ENCODE measurements at regions not wholly inside any gene's neighbourhood (a gene's known extent, or its start where the extent isn't known, plus 50 kb on each side); places are given as distances from the start of the nearest gene placed in this dataset.

DNA sequence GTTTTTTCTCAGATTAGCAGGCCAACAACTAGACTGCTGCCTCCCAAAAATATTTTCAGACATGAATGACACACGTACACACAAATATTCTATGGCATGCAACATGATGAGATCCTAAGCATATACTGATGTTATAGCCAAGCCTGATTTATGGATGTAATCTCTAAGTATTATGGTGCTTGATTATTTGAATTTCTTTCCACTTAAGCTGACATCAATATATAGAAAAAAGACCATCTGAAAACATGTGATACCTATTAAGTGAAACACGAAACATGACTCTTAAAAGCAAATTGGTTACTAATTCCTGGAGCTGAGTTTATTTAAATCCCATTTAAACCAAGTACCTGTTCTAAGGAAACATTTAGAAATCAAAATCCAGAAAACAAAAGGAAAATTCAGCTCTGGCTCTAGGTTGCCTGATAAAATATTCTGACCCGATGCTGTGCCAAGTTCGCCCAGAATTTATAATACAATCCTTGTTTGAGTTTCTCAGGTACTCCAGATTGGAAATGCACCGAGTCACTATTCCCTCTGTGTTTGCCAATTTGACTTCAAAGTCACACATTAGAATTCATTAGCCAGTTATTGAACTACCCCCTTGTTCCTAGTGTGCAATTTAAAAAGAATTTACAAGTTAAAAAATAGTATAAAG is 548.6 kb downstream of the CSNK1G3 start:
- TF ChIP-seq, protein P1, sequence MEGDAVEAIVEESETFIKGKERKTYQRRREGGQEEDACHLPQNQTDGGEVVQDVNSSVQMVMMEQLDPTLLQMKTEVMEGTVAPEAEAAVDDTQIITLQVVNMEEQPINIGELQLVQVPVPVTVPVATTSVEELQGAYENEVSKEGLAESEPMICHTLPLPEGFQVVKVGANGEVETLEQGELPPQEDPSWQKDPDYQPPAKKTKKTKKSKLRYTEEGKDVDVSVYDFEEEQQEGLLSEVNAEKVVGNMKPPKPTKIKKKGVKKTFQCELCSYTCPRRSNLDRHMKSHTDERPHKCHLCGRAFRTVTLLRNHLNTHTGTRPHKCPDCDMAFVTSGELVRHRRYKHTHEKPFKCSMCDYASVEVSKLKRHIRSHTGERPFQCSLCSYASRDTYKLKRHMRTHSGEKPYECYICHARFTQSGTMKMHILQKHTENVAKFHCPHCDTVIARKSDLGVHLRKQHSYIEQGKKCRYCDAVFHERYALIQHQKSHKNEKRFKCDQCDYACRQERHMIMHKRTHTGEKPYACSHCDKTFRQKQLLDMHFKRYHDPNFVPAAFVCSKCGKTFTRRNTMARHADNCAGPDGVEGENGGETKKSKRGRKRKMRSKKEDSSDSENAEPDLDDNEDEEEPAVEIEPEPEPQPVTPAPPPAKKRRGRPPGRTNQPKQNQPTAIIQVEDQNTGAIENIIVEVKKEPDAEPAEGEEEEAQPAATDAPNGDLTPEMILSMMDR (IDR thresholded peaks at IDR 0.05; ENCODE audit: low read depth, low read length) = no peak
- H3K4me3 ChIP-seq (ENCODE audit: low read depth, low read length) = no peak overlapping the region

DNA sequence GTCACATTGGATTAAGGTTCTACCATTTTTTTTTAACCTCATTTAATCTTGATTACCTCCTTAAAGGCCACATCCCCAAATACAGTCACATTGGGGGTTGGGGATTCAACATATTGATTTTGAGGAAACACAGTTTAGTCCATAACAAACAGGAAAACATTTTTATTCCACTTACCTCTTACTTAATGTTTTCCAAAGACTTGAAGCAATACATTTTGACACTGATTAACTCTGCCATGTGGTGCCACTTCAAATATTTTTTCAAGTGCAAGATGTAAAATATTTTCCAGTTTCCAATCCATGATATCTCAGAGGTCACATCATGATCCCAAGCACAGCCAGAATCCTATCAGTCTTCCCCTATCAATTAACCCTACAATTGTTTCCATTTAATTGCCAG is 548.0 kb downstream of the CSNK1G3 start:
- H3K4me3 ChIP-seq (ENCODE audit: low read depth, low read length) = no peak overlapping the region
- TF ChIP-seq, protein P1 (IDR thresholded peaks at IDR 0.05; ENCODE audit: low read depth, low read length) = no peak

DNA sequence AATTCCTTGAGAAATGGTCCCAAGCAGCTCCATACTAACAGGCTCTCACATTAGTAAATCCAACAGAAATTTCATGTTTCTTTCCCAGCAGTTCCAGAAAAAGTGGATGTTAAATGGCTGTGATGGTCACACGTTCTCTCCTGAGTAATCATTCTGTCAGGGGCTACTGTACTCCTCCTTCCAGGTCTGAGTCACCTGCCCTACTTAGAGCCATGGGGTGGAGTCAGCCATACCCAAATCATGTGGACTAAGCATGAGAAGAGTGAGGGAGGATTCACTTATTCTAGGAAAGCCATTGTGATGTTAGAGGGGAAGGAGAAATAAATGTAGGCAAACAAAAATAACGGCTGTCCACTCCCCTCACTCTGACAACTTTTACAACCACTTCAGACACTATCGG is 547.2 kb downstream of the CSNK1G3 start:
- TF ChIP-seq, protein P1 (IDR thresholded peaks at IDR 0.05; ENCODE audit: low read depth, low read length) = no peak
- no peak overlapping the region for H3K4me3 ChIP-seq (ENCODE audit: low read depth, low read length)

DNA sequence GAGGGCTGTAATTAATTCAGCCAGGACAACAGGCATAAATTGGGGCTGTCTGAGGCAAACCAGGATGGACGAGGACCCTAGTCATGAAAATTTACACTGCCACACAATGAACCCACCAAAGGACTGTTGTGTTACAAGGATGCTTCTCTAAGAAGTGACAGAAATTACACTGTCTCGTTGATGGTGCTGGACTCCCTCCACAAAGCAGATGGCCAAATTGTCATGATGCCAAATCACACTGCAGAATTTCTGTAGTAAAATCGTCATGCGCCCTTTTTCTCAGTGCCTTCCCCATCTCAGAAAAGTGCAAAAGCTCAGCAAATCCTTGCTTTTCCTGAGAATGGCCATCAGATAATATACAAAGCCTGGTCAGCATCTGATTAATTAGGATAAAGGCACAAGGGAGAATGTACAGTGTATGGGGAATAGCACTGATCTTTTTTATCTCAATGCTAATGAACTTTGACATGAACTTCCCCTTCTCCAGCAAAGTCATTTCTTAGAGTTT is 545.8 kb downstream of the CSNK1G3 start:
- TF ChIP-seq, protein P1 (IDR thresholded peaks at IDR 0.05; ENCODE audit: low read depth, low read length) = no peak
- no peak overlapping the region for H3K4me3 ChIP-seq (ENCODE audit: low read depth, low read length)

DNA sequence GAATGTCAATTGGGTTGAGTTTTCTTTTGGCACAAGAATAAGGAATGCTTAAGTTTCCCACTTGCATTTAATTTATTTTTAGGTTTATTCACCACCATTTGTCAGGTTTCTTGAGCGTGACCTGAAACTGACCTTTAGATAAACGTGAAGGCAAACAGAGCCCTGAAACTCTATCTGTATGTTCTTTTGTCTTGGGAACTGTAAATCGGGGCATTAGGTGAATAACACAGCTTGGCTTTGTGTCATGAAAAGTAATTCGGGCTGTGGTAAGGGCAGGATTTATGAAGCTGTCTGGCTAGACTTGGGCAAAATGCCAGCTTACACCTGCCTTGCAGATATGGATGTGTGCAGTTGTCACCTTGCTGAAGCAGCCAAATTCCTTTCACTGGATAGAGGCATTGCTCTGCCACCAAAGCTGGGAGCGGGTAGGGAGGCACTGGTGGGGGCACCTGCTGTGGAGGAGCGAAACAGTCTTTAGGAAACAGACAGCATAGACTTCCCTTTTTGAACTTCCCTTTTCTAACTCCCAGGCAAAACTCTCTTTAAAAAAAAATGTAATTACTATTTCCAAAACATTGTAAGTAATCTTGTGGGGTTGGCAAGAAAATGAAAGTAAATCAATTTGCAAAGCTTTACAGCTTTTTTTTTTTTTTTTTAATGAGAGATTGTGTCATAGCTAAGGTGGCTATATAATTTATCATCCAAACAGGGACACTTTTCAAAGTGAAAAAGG is 545.2 kb downstream of the CSNK1G3 start:
- H3K4me3 ChIP-seq (ENCODE audit: low read depth, low read length) = no peak overlapping the region
- TF ChIP-seq, protein P1 (IDR thresholded peaks at IDR 0.05; ENCODE audit: low read depth, low read length) = no peak

DNA sequence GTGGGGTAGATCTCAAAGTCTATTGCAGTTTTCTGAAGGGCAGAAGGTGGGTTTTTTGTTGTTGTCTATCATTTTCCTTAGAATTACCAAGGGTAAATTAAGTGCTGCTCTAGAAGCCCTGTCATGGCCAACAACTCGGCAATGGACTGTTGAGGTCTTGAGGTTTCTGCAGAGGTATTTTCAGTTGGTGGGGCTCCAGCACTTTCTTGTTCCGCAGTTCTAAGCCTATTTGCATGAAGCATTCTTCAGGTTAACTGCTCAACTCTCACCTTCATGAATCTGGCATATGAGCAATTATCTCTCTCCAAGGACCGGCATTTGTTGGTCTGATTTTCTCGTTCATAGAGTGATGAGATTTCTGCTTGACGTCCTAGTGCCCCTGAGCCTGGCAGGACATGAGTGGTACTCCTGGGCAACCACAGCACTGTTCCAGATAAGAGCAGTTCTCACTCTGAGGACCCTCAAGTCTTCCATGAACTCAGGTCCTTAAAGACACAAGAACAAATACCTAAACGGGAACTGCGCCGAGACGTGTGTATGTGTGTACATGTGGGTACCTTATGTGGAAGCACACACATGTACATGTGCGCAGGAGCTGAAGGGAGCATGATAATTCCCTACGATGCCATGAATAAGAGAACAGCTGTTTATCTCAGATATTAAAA is 544.5 kb downstream of the CSNK1G3 start:
- H3K4me3 ChIP-seq (ENCODE audit: low read depth, low read length) = no peak overlapping the region
- TF ChIP-seq, protein P1 (IDR thresholded peaks at IDR 0.05; ENCODE audit: low read depth, low read length) = no peak

DNA sequence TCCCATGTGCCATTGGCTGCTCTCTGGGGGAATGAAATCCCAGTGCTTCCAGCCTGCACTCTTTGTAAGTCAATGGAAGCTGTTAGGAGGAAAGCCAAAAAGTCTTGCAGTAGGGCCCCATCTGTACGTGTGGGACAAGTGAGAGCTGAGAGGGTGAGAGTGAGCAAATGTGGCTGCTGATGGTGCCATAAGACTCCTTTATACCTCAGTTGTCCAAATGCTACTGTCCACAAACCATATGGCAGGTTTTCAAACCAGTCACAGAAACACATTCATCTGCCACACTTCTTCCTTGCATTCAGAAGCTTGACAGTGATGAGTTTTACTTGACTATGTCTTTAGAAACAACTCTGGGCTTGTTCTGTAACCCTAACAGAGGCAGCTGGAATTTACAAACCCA is 543.8 kb downstream of the CSNK1G3 start:
- TF ChIP-seq, protein P1 (IDR thresholded peaks at IDR 0.05; ENCODE audit: low read depth, low read length) = no peak
- no peak overlapping the region for H3K4me3 ChIP-seq (ENCODE audit: low read depth, low read length)

All from WI38 (cell line).